Astrocyte of the spinal cord (primary cell): ENCODE measurements at regions not wholly inside any gene's neighbourhood (a gene's known extent, or its start where the extent isn't known, plus 50 kb on each side); places are given as distances from the start of the nearest gene placed in this dataset.

Experiments
- DNase-seq: peaks from one replicate; pipeline ENCODE4 v3.0.0; 2011; ENCODE audit warnings: low read depth, low spot score
- H3K4me3 ChIP-seq: 2 replicates; pipeline ENCODE4 v1.5.1; 2011; ENCODE audit warnings: low read depth, mild to moderate bottlenecking, low read length, moderate library complexity
- CTCF ChIP-seq: IDR thresholded peaks from 2 replicates; pipeline ENCODE4 v1.5.1; 2012; ENCODE audit warnings: low read depth, mild to moderate bottlenecking, low read length, inconsistent platforms
- in situ Hi-C: cut with HindIII; loops from 2 replicates; pipeline ENCODE4 v1.10.0; 2017; ENCODE audit warnings: low sequenced_read_pairs

GRCh38 chr2:8159211-8159965 is 522.5 kb upstream of the ID2 start:
- no peak overlapping the region for H3K4me3 ChIP-seq
- in situ Hi-C loops, result no loop called here
- TF ChIP-seq CTCF, result no peak
- DNase-seq, result no peak

GRCh38 chr2:8159966-8160603 is 521.8 kb upstream of the ID2 start:
- in situ Hi-C loops, result no loop called here
- no peak for DNase-seq
- no peak overlapping the region for H3K4me3 ChIP-seq
- no peak for TF ChIP-seq CTCF

- DNase-seq, result no peak
- in situ Hi-C loops, result no loop called here
- no peak overlapping the region for H3K4me3 ChIP-seq
- no peak for TF ChIP-seq CTCF
These were observed 520.9 kb upstream of the ID2 start for GRCh38 chr2:8160959-8161358.

GRCh38 chr2:8162552-8162951 is 519.3 kb upstream of the ID2 start:
- in situ Hi-C loops, result no loop called here
- H3K4me3 ChIP-seq, result no peak overlapping the region
- peak; percentile 69 for DNase-seq
- TF ChIP-seq CTCF, result no peak

- in situ Hi-C loops, result no loop called here
These were observed 516.3 kb upstream of the ID2 start for GRCh38 chr2:8165550-8165949.

More at GRCh38 chr2:8165550-8165949, 516.3 kb upstream of the ID2 start:
- TF ChIP-seq CTCF, result no peak
- no peak overlapping the region for H3K4me3 ChIP-seq
- no peak for DNase-seq
